Prostate gland (tissue), 2 donors: ENCODE measurements at regions not wholly inside any gene's neighbourhood (a gene's known extent, or its start where the extent isn't known, plus 50 kb on each side); places are given as distances from the start of the nearest gene placed in this dataset.

ENCODE experiments used
- POLR2A ChIP-seq: fragments of 450-650 bp; IDR thresholded peaks from one replicate; pipeline ENCODE4 v1.6.1; 2016; ENCODE audit warnings: antibody characterized with exemption, mild to moderate bottlenecking
- POLR2AphosphoS5 ChIP-seq: sonication (generic); formaldehyde crosslinking; IDR thresholded peaks from one replicate; pipeline ENCODE4 v1.6.1; 2017; ENCODE audit warnings: antibody characterized with exemption
- TF ChIP-seq, protein P1 (sequence below), 4 experiments: fragments of 200-600 bp in 2 of 4; fragments of 450-650 bp in 2 of 4; sonication (generic) in 2 of 4; IDR thresholded peaks; 1 replicate in 3 of 4; 2 replicates in 1 of 4; pipeline ENCODE4 v1.5.1; 2016 to 2019; ENCODE audit warnings: antibody characterized with exemption in 4 of 4, mild to moderate bottlenecking in 2 of 4, moderate library complexity in 2 of 4

DNA sequence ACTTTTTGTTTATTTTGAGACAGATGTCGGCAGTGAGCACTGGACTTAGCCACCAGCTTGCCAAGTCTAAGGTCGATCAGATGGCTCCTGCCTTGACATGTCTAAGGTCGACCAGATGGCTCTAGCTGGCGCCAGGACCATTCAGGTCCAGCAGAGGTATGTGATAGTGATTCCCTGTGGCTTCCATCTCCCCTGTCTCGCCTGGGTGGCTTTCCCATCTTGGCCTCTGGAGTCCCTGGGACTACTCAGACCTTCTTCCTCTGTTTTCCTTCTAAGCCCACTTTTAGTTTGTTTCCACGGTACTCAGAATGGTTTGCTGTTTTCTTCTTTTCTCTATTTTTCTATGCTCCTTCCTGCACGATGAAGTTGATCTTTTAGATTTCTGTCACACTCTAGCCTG is 1435.7 kb downstream of the UQCRFS1 start:
- TF ChIP-seq, protein P1, sequence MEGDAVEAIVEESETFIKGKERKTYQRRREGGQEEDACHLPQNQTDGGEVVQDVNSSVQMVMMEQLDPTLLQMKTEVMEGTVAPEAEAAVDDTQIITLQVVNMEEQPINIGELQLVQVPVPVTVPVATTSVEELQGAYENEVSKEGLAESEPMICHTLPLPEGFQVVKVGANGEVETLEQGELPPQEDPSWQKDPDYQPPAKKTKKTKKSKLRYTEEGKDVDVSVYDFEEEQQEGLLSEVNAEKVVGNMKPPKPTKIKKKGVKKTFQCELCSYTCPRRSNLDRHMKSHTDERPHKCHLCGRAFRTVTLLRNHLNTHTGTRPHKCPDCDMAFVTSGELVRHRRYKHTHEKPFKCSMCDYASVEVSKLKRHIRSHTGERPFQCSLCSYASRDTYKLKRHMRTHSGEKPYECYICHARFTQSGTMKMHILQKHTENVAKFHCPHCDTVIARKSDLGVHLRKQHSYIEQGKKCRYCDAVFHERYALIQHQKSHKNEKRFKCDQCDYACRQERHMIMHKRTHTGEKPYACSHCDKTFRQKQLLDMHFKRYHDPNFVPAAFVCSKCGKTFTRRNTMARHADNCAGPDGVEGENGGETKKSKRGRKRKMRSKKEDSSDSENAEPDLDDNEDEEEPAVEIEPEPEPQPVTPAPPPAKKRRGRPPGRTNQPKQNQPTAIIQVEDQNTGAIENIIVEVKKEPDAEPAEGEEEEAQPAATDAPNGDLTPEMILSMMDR (IDR thresholded peaks at IDR 0.05): no peak
- TF ChIP-seq POLR2A: no peak
- no peak for TF ChIP-seq POLR2AphosphoS5
